OCI-LY3 (cell line): ENCODE measurements at regions not wholly inside any gene's neighbourhood (a gene's known extent, or its start where the extent isn't known, plus 50 kb on each side); places are given as distances from the start of the nearest gene placed in this dataset.

Experiments
- H2AFZ ChIP-seq: fragments of 200-600, 300-600 bp; shearing (Covaris generic); 2 replicates; pipeline ENCODE4 v1.6.0; 2014; ENCODE audit warnings: antibody characterized with exemption, low read depth, low read length
- H3K27ac ChIP-seq: fragments of 200-600, 300-600 bp; sonication (generic); 2 replicates; pipeline ENCODE4 v1.5.1; 2014; ENCODE audit warnings: mild to moderate bottlenecking, low read length, moderate library complexity, mixed read lengths
- H3K27me3 ChIP-seq: fragments of 200-600, 300-600 bp; sonication (generic); 2 replicates; pipeline ENCODE4 v1.6.1; 2014; ENCODE audit warnings: low read depth, low read length, mixed read lengths
- H3K36me3 ChIP-seq: fragments of 200-600, 300-600 bp; sonication (generic); replicated peaks from 2 replicates; pipeline ENCODE3; 2014; ENCODE audit warnings: low read depth, low read length, mixed read lengths
- H3K4me1 ChIP-seq: fragments of 300-600, 200-600 bp; sonication (generic); 2 replicates; pipeline ENCODE4 v1.6.1; 2014; ENCODE audit warnings: low read length, mixed read lengths
- H3K4me2 ChIP-seq: fragments of 200-600, 300-600 bp; sonication (generic); 2 replicates; pipeline ENCODE4 v1.6.1; 2014; ENCODE audit warnings: low read length, mixed read lengths
- H3K4me3 ChIP-seq: fragments of 300-600, 200-600 bp; sonication (generic); 2 replicates; pipeline ENCODE4 v1.5.1; 2014; ENCODE audit warnings: antibody characterized with exemption, mild to moderate bottlenecking, low read length, moderate library complexity
- H3K79me2 ChIP-seq: fragments of 300-600, 200-600 bp; shearing (Covaris generic); 2 replicates; pipeline ENCODE4 v1.6.1; 2014; ENCODE audit warnings: mild to moderate bottlenecking, low read length, mixed read lengths
- H3K9ac ChIP-seq: fragments of 300-600, 200-600 bp; shearing (Covaris generic); 2 replicates; pipeline ENCODE4 v1.6.0; 2014; ENCODE audit warnings: mild to moderate bottlenecking, low read length, moderate library complexity
- H3K9me3 ChIP-seq: fragments of 200-600, 300-600 bp; shearing (Covaris generic); 2 replicates; pipeline ENCODE4 v1.6.1; 2014; ENCODE audit warnings: low read length, mixed read lengths; ENCODE audit not compliant: insufficient read depth
- H4K20me1 ChIP-seq: fragments of 200-600, 300-600 bp; sonication (generic); 2 replicates; pipeline ENCODE4 v1.6.1; 2016; ENCODE audit warnings: low read length, mixed read lengths; ENCODE audit not compliant: insufficient read depth
- CTCF ChIP-seq: fragments of 200-600, 300-600 bp; sonication (generic); IDR thresholded peaks from 2 replicates; pipeline ENCODE4 v1.5.1; 2014; ENCODE audit warnings: antibody characterized with exemption, low read length, low read depth
- EZH2phosphoT487 ChIP-seq: fragments of 200-600 bp; shearing (Covaris generic); IDR thresholded peaks from 2 replicates; pipeline ENCODE4 v1.6.1; 2018; ENCODE audit warnings: antibody characterized with exemption, mixed run types, low read depth

- H4K20me1 ChIP-seq = no peaks in the 10 kb centered on the region
- H3K27ac ChIP-seq = no peak overlapping the region
- H3K9ac ChIP-seq = no peak overlapping the region
- H3K4me3 ChIP-seq = no peak overlapping the region
- H3K27me3 ChIP-seq = no peaks in the 10 kb centered on the region
- no peak overlapping the region for H3K4me2 ChIP-seq
- no peaks in the 10 kb centered on the region for H3K36me3 ChIP-seq
- H3K79me2 ChIP-seq = no peaks in the 10 kb centered on the region
- peaks cover 17% of the 10 kb centered on the region for H3K4me1 ChIP-seq
- no peak overlapping the region for H2AFZ ChIP-seq
- TF ChIP-seq CTCF = no peak
- TF ChIP-seq EZH2phosphoT487 = no peak
- H3K9me3 ChIP-seq = no peaks in the 10 kb centered on the region
These were observed 90.9 kb downstream of the POLR1F start for GRCh38 chr7:19617901-19618300.

GRCh38 chr7:19610194-19610943 lies 98.5 kb downstream of the POLR1F start:
- no peaks in the 10 kb centered on the region for H3K9me3 ChIP-seq
- H2AFZ ChIP-seq = no peak overlapping the region
- H4K20me1 ChIP-seq = no peaks in the 10 kb centered on the region
- no peaks in the 10 kb centered on the region for H3K79me2 ChIP-seq
- no peak overlapping the region for H3K27ac ChIP-seq
- H3K9ac ChIP-seq = no peak overlapping the region
- no peak overlapping the region for H3K4me3 ChIP-seq
- TF ChIP-seq CTCF (no peak), EZH2phosphoT487 (no peak)
- H3K4me2 ChIP-seq = no peak overlapping the region
- H3K4me1 ChIP-seq = no peaks in the 10 kb centered on the region
- H3K36me3 ChIP-seq = no peaks in the 10 kb centered on the region
- H3K27me3 ChIP-seq = no peaks in the 10 kb centered on the region

- H3K79me2 ChIP-seq = no peaks in the 10 kb centered on the region
- H3K27me3 ChIP-seq = no peaks in the 10 kb centered on the region
- H3K4me1 ChIP-seq = no peaks in the 10 kb centered on the region
- H3K4me2 ChIP-seq = no peak overlapping the region
- H3K9me3 ChIP-seq = no peaks in the 10 kb centered on the region
- TF ChIP-seq EZH2phosphoT487 (no peak), CTCF (no peak)
- H2AFZ ChIP-seq = no peak overlapping the region
- H3K27ac ChIP-seq = no peak overlapping the region
- H4K20me1 ChIP-seq = no peaks in the 10 kb centered on the region
- H3K9ac ChIP-seq = no peak overlapping the region
- H3K4me3 ChIP-seq = no peak overlapping the region
- no peaks in the 10 kb centered on the region for H3K36me3 ChIP-seq
These were observed 119.4 kb downstream of the POLR1F start for GRCh38 chr7:19589446-19589845.

GRCh38 chr7:19587291-19587690 lies 121.5 kb downstream of the POLR1F start:
- no peaks in the 10 kb centered on the region for H3K9me3 ChIP-seq
- H3K9ac ChIP-seq = no peak overlapping the region
- H4K20me1 ChIP-seq = no peaks in the 10 kb centered on the region
- no peaks in the 10 kb centered on the region for H3K27me3 ChIP-seq
- H3K79me2 ChIP-seq = no peaks in the 10 kb centered on the region
- TF ChIP-seq CTCF = no peak
- no peak for TF ChIP-seq EZH2phosphoT487
- H3K27ac ChIP-seq = no peak overlapping the region
- H3K36me3 ChIP-seq = no peaks in the 10 kb centered on the region
- no peak overlapping the region for H3K4me3 ChIP-seq
- no peak overlapping the region for H3K4me2 ChIP-seq
- H2AFZ ChIP-seq = no peak overlapping the region
- H3K4me1 ChIP-seq = no peaks in the 10 kb centered on the region
